WTC11 (cell line): ENCODE measurements at regions not wholly inside any gene's neighbourhood (a gene's known extent, or its start where the extent isn't known, plus 50 kb on each side); places are given as distances from the start of the nearest gene placed in this dataset.

Experiments
- ATAC-seq: fragments of 200-7000 bp; cut with Tn5 transposase; 2 replicates; pipeline ENCODE4 v1.10.0; 2021; ENCODE audit warnings: mild to moderate bottlenecking, moderate library complexity
- CTCF ChIA-PET: fragments of 300-600 bp; sonication (Branson Sonifier 250); formaldehyde crosslinking; loops from one replicate; lab custom pipeline; 2021; ENCODE audit warnings: antibody characterized with exemption; lab: Charles Lee
- POLR2A ChIA-PET: fragments of 350-600 bp; sonication (Branson Sonifier 250); formaldehyde crosslinking; loops from one replicate; lab custom pipeline; 2021; ENCODE audit warnings: antibody characterized with exemption; lab: Charles Lee
- DNase-seq: peaks from one replicate; pipeline ENCODE4 v3.0.0; 2021; ENCODE audit warnings: low spot score
- H3K27ac Mint-ChIP-seq: 2 replicates; pipeline ENCODE4 v1.8.0; 2021; ENCODE audit warnings: mixed read lengths
- H3K27me3 Mint-ChIP-seq: 2 replicates; pipeline ENCODE4 v1.8.0; 2021; ENCODE audit warnings: low read depth, mild to moderate bottlenecking, moderate library complexity, mixed read lengths
- H3K36me3 Mint-ChIP-seq: 2 replicates; pipeline ENCODE4 v1.8.0; 2021; ENCODE audit warnings: mixed read lengths
- H3K4me1 Mint-ChIP-seq: 2 replicates; pipeline ENCODE4 v1.8.0; 2022; ENCODE audit warnings: mixed read lengths
- H3K4me3 Mint-ChIP-seq: 2 replicates; pipeline ENCODE4 v1.8.0; 2021; ENCODE audit warnings: mild to moderate bottlenecking, moderate library complexity, mixed read lengths
- H3K9me3 Mint-ChIP-seq: 2 replicates; pipeline ENCODE4 v1.8.0; 2021; ENCODE audit warnings: mixed read lengths
- ATF3 ChIP-seq: sonication (generic); formaldehyde crosslinking; conservative IDR thresholded peaks from 2 replicates; pipeline ENCODE4 v1.8.1; 2022; ENCODE audit warnings: mild to moderate bottlenecking, missing genetic modification reagents
- CBFB ChIP-seq: sonication (generic); formaldehyde crosslinking; IDR thresholded peaks from 2 replicates; pipeline ENCODE4 v1.8.1; 2022; ENCODE audit warnings: mild to moderate bottlenecking, low read depth, missing genetic modification reagents
- E2F1 ChIP-seq: sonication (generic); formaldehyde crosslinking; IDR thresholded peaks from 2 replicates; pipeline ENCODE4 v1.8.0; 2022; ENCODE audit warnings: mild to moderate bottlenecking, missing genetic modification reagents
- FOXJ3 ChIP-seq: sonication (generic); formaldehyde crosslinking; IDR thresholded peaks from 2 replicates; pipeline ENCODE4 v1.9.0; 2021; ENCODE audit warnings: missing genetic modification reagents, mild to moderate bottlenecking, borderline replicate concordance
- GABPB1 ChIP-seq: sonication (generic); formaldehyde crosslinking; IDR thresholded peaks from 2 replicates; pipeline ENCODE4 v1.8.1; 2023; ENCODE audit warnings: mild to moderate bottlenecking, missing genetic modification reagents
- GTF2I ChIP-seq: fragments of 250-450 bp; sonication (Bioruptor Pico); conservative IDR thresholded peaks from 2 replicates; pipeline ENCODE4 v1.4.0; 2021; ENCODE audit warnings: mild to moderate bottlenecking
- HMGXB4 ChIP-seq: sonication (generic); formaldehyde crosslinking; IDR thresholded peaks from 2 replicates; pipeline ENCODE4 v1.8.1; 2023; ENCODE audit warnings: mild to moderate bottlenecking, moderate library complexity, missing genetic modification reagents
- IRF2 ChIP-seq: sonication (generic); formaldehyde crosslinking; IDR thresholded peaks from 2 replicates; pipeline ENCODE4 v1.8.0; 2022; ENCODE audit warnings: low read depth, missing genetic modification reagents, borderline replicate concordance
- NR1H2 ChIP-seq: sonication (generic); formaldehyde crosslinking; IDR thresholded peaks from 2 replicates; pipeline ENCODE4 v1.9.0; 2021; ENCODE audit warnings: mild to moderate bottlenecking, moderate library complexity, missing genetic modification reagents
- PRRX2 ChIP-seq: fragments of 250-450 bp; sonication (Bioruptor Pico); IDR thresholded peaks from 2 replicates; pipeline ENCODE4 v1.8.0; 2021; ENCODE audit warnings: mild to moderate bottlenecking
- TP53 ChIP-seq: sonication (generic); formaldehyde crosslinking; IDR thresholded peaks from 2 replicates; pipeline ENCODE4 v1.8.1; 2023; ENCODE audit warnings: mild to moderate bottlenecking, missing genetic modification reagents
- ZMAT4 ChIP-seq: fragments of 250-450 bp; sonication (Bioruptor Pico); IDR thresholded peaks from 2 replicates; pipeline ENCODE4 v1.9.0; 2021; ENCODE audit warnings: mild to moderate bottlenecking
- ZNF121 ChIP-seq: sonication (generic); formaldehyde crosslinking; IDR thresholded peaks from 2 replicates; pipeline ENCODE4 v1.8.0; 2023; ENCODE audit warnings: missing genetic modification reagents
- ZNF138 ChIP-seq: sonication (generic); formaldehyde crosslinking; conservative IDR thresholded peaks from 2 replicates; pipeline ENCODE4 v1.8.1; 2022; ENCODE audit warnings: mild to moderate bottlenecking, moderate library complexity, missing genetic modification reagents
- ZNF281 ChIP-seq: sonication (generic); formaldehyde crosslinking; IDR thresholded peaks from 2 replicates; pipeline ENCODE4 v1.8.0; 2023; ENCODE audit warnings: mild to moderate bottlenecking, missing genetic modification reagents
- ZNF416 ChIP-seq: fragments of 250-450 bp; sonication (Bioruptor Pico); IDR thresholded peaks from 2 replicates; pipeline ENCODE4 v1.9.0; 2021; ENCODE audit warnings: mild to moderate bottlenecking, inconsistent platforms
- ZSCAN18 ChIP-seq: fragments of 250-450 bp; sonication (Bioruptor Pico); IDR thresholded peaks from 2 replicates; pipeline ENCODE4 v2.1.2; 2022; ENCODE audit warnings: mild to moderate bottlenecking, moderate library complexity
- TF ChIP-seq, protein P1 (sequence below): sonication (generic); formaldehyde crosslinking; IDR thresholded peaks from 2 replicates; pipeline ENCODE4 v1.8.0; 2022; ENCODE audit warnings: mild to moderate bottlenecking, missing genetic modification reagents
- TF ChIP-seq, protein P2 (sequence below): fragments of 250-450 bp; sonication (Bioruptor Pico); conservative IDR thresholded peaks from 2 replicates; pipeline ENCODE4 v1.9.0; 2021; ENCODE audit warnings: mild to moderate bottlenecking

DNA sequence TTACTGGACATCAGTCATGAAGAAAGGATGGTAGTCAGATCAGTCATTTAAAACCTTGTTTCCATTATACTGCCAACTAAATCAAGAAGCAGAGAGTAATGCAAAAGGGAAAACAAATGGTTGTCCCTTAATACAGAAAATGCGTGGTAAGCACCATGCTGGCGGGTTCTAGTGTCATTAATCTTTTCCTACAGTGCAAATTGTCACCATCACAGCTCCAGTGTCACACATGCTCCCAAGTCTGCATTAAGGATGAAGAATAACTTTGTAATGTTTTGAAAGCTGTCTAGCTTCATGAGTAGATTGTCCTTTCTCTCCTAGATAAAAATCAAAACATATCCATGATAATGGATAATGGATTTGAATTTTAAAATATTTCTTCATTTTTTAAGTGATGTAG lies 735.6 kb downstream of the EPHA7 start:
- Mint-ChIP-seq H3K4me3 (no peak overlapping the region), H3K4me1 (no peaks in the 10 kb centered on the region), H3K27ac (no peak overlapping the region), H3K9me3 (no peaks in the 10 kb centered on the region), H3K36me3 (no peaks in the 10 kb centered on the region), H3K27me3 (no peaks in the 10 kb centered on the region)
- no peak for ATAC-seq
- DNase-seq, result no peak
- no peak for TF ChIP-seq ZNF416
- TF ChIP-seq GTF2I (CRISPR knock-in tag), result no peak
- TF ChIP-seq NR1H2, result no peak
- TF ChIP-seq ATF3 (CRISPR knock-in tag), result no peak
- TF ChIP-seq ZMAT4 (CRISPR knock-in tag), result no peak
- TF ChIP-seq ZNF138, result no peak
- TF ChIP-seq TP53, result no peak
- TF ChIP-seq GABPB1 (CRISPR knock-in tag), result no peak
- TF ChIP-seq ZNF281, result no peak
- TF ChIP-seq E2F1 (CRISPR knock-in tag), result no peak
- TF ChIP-seq, protein P1, sequence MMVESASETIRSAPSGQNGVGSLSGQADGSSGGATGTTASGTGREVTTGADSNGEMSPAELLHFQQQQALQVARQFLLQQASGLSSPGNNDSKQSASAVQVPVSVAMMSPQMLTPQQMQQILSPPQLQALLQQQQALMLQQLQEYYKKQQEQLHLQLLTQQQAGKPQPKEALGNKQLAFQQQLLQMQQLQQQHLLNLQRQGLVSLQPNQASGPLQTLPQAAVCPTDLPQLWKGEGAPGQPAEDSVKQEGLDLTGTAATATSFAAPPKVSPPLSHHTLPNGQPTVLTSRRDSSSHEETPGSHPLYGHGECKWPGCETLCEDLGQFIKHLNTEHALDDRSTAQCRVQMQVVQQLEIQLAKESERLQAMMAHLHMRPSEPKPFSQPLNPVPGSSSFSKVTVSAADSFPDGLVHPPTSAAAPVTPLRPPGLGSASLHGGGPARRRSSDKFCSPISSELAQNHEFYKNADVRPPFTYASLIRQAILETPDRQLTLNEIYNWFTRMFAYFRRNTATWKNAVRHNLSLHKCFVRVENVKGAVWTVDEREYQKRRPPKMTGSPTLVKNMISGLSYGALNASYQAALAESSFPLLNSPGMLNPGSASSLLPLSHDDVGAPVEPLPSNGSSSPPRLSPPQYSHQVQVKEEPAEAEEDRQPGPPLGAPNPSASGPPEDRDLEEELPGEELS (CRISPR knock-in tag), result no peak
- CTCF ChIA-PET, result no interaction called here
- POLR2A ChIA-PET, result no interaction called here

- ChIA-PET POLR2A (no interaction called here), CTCF (no interaction called here)
- H3K27ac Mint-ChIP-seq, result no peak overlapping the region
- no peaks in the 10 kb centered on the region for H3K27me3 Mint-ChIP-seq
- DNase-seq (no peak), ATAC-seq (no peak)
- no peaks in the 10 kb centered on the region for H3K4me1 Mint-ChIP-seq
- H3K36me3 Mint-ChIP-seq, result no peaks in the 10 kb centered on the region
- H3K4me3 Mint-ChIP-seq, result no peak overlapping the region
- H3K9me3 Mint-ChIP-seq, result no peaks in the 10 kb centered on the region
- TF ChIP-seq GTF2I (CRISPR knock-in tag), result no peak
- TF ChIP-seq ZNF121 (CRISPR knock-in tag), result no peak
- TF ChIP-seq IRF2 (CRISPR knock-in tag), result no peak
- TF ChIP-seq ZSCAN18, result no peak
- no peak for TF ChIP-seq HMGXB4 (CRISPR knock-in tag)
- no peak for TF ChIP-seq PRRX2 (CRISPR knock-in tag)
- no peak for TF ChIP-seq GABPB1 (CRISPR knock-in tag)
- no peak for TF ChIP-seq FOXJ3
- TF ChIP-seq, protein P2, sequence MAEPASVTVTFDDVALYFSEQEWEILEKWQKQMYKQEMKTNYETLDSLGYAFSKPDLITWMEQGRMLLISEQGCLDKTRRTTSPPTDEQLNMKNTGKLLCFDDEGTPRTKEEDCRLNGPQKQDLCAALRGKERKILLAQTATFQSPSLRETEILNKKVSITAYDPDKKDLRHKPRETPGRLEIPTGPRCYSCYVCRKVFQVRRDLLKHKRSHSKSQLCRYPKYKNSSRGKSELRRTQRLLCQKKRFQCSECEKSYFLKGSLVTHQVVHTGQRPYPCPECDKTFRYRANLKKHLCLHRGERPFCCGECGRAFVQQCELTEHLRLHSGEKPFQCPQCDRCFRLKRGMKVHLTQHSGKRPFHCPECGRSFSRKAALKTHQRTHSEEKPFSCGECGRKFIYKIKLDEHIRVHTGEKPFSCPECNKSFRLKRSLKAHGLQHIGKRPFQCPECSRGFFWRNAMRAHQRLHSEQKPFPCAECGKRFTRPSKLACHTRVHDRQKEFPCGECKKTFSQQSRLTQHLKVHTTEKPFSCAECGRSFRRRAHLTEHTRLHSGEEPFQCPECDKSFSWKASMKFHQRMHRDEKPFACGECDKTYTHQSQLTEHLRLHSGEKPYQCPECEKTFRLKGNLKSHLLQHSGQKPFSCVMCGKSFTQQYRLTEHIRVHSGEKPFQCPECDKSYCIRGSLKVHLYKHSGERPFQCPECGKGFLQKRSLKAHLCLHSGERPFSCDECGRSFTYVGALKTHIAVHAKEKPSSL (CRISPR knock-in tag), result no peak
- TF ChIP-seq ZNF281, result no peak
- no peak for TF ChIP-seq CBFB
Observed at GRCh38 chr6:92682516-92683398, 736.6 kb downstream of the EPHA7 start.
